ENCODE measurements at regions not wholly inside any gene's neighbourhood (a gene's known extent, or its start where the extent isn't known, plus 50 kb on each side); places are given as distances from the start of the nearest gene placed in this dataset.
A peak's percentile ranks its signal among the peaks of the same experiment; 100 is the strongest.

GRCh38 chr1:173302890-173303829, 96.0 kb upstream of the TNFSF4 start (continued):
- TF ChIP-seq MTA1 (IDR thresholded peaks at IDR 0.05; ENCODE audit: borderline replicate concordance), result no peak
- TF ChIP-seq NFATC3 (IDR thresholded peaks at IDR 0.05), result no peak
- no peak for TF ChIP-seq ZKSCAN1 (IDR thresholded peaks at IDR 0.05; ENCODE audit: low read depth, low read length)
- 0 out of 4 replicates have a peak, but pooled peaks of 1 of the 2 experiments have one; percentile 56 for TF ChIP-seq TBL1XR1 (IDR thresholded peaks at IDR 0.05; ENCODE audit: low read length in 2 of 2)
- no peak for TF ChIP-seq SLC30A9 (CRISPR knock-in tag; IDR thresholded peaks at IDR 0.05)
- no peak for TF ChIP-seq AFF4 (CRISPR knock-in tag; IDR thresholded peaks at IDR 0.05)
- no peak for TF ChIP-seq CREB5 (CRISPR knock-in tag; IDR thresholded peaks at IDR 0.05)
- peak; percentile 89; the same call in 1 of the 2 replicates for TF ChIP-seq MTA3 (IDR thresholded peaks at IDR 0.05; ENCODE audit: borderline replicate concordance)
- no peak for TF ChIP-seq ZC3H8 (IDR thresholded peaks at IDR 0.05)
- peak; percentile 55 for TF ChIP-seq HDAC3 (IDR thresholded peaks at IDR 0.05; ENCODE audit: borderline replicate concordance, partially characterized antibody)
- no peak for TF ChIP-seq NKRF (IDR thresholded peaks at IDR 0.05; ENCODE audit: borderline replicate concordance)
- TF ChIP-seq ZKSCAN3 (CRISPR knock-in tag; IDR thresholded peaks at IDR 0.05), result no peak
- TF ChIP-seq ZNF134 (CRISPR knock-in tag; conservative IDR thresholded peaks at IDR 0.05), result no peak
- TF ChIP-seq PHB2 (IDR thresholded peaks at IDR 0.05; ENCODE audit: low read depth), result no peak
- TF ChIP-seq TCF7 (IDR thresholded peaks at IDR 0.05; ENCODE audit: borderline replicate concordance), result no peak
- no peak for TF ChIP-seq ZZZ3 (IDR thresholded peaks at IDR 0.05)
- TF ChIP-seq ILF3 (IDR thresholded peaks at IDR 0.05; ENCODE audit: borderline replicate concordance), result no peak
- no peak for TF ChIP-seq ZBTB49 (CRISPR knock-in tag; IDR thresholded peaks at IDR 0.05; ENCODE audit: borderline replicate concordance)
- no peak for TF ChIP-seq SRSF1 (IDR thresholded peaks at IDR 0.05; ENCODE audit: low read depth, low read length)
- no peak for TF ChIP-seq HCFC1 (IDR thresholded peaks at IDR 0.05; ENCODE audit: low read depth, low read length)
